Endothelial cell of umbilical vein (primary cell): ENCODE measurements at regions not wholly inside any gene's neighbourhood (a gene's known extent, or its start where the extent isn't known, plus 50 kb on each side); places are given as distances from the start of the nearest gene placed in this dataset.

ENCODE experiments used
- CTCF ChIP-seq, 2 donors: IDR thresholded peaks; 1 replicate in 1 of 2; 2 replicates in 1 of 2; pipeline ENCODE4 v1.5.1; 2011; ENCODE audit warnings: low read length in 2 of 2, mild to moderate bottlenecking in 2 of 2, moderate library complexity in 2 of 2, control low read depth in 1 of 2, inconsistent platforms in 1 of 2, low read depth in 1 of 2; ENCODE audit not compliant: insufficient read depth in 1 of 2; ENCODE audit errors: extremely low read depth in 1 of 2
- JUN ChIP-seq: IDR thresholded peaks from 2 replicates; pipeline ENCODE4 v1.6.1; 2011; ENCODE audit warnings: borderline replicate concordance, low read depth; ENCODE audit not compliant: insufficient read length, insufficient read depth
- MAX ChIP-seq: IDR thresholded peaks from 2 replicates; pipeline ENCODE4 v1.6.1; 2011; ENCODE audit not compliant: insufficient read depth, insufficient read length
- MYC ChIP-seq: IDR thresholded peaks from one replicate; pipeline ENCODE4 v1.6.1; 2011; ENCODE audit warnings: mild to moderate bottlenecking, low read depth, low read length
- POLR2A ChIP-seq: IDR thresholded peaks from 2 replicates; pipeline ENCODE4 v1.6.1; 2012; ENCODE audit warnings: low read depth, mild to moderate bottlenecking, control low read depth, low read length
- POLR2AphosphoS5 ChIP-seq: IDR thresholded peaks from 2 replicates; pipeline ENCODE4 v1.6.1; 2012; ENCODE audit warnings: low read depth, mild to moderate bottlenecking, control low read depth, low read length, moderate library complexity; ENCODE audit not compliant: insufficient read depth

DNA sequence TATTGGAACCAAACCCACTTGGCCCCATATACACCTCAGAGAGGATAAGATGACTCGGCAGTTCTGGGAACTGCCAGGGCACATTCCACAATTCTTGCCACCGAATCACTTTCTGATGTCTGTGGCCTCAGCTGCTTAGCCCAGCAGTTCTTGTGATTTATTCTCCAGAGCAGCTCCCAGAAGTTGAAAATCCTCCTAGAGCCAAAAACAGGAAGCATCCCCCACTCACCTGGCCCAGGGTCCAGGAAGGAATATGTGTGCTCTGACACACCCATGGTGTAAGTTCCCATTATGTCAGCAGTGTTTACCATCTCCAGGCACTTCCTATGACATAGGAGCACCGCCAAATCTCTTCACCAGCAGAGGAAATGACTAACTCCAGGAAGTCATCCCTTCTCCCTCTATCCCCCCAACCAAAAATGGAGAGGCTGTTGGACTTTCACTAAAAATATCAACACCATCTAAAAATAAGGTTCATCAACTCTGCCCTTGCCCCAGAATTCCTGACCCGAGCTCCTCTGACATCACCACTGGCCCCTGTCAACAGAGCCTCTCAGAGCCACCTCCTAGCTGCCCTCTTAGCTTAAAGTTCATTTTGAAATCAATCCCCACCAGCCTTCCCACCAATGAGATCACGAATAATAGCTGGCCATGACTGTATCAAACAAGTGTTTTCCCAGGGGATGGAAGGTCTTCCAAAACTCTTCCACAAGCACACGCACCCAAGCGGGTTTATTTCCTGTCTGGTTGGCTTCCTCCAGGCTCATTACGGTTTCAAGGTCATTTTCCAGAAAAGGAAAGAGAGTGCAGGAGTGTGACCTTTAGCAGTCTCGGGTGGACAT is 223.1 kb upstream of the PARD3B start:
- no peak for TF ChIP-seq CTCF (IDR thresholded peaks at IDR 0.05; ENCODE audit: extremely low read depth in 1 of 2, insufficient read depth in 1 of 2, low read depth in 1 of 2, low read length in 2 of 2)
- TF ChIP-seq MAX, result no peak
- TF ChIP-seq MYC, result no peak
- peak; percentile 95 for TF ChIP-seq JUN
- peak; percentile 89 for TF ChIP-seq POLR2AphosphoS5
- peak; percentile 22 for TF ChIP-seq POLR2A
